ENCODE measurements at regions not wholly inside any gene's neighbourhood (a gene's known extent, or its start where the extent isn't known, plus 50 kb on each side); places are given as distances from the start of the nearest gene placed in this dataset.
"Not testable (repeated sequence)": the region's sequence is repeated elsewhere in the genome, so short reads cannot be mapped to it uniquely, and the experiment has no call there.

- no peak for DNase-seq (ENCODE audit: low spot score)
Observed at GRCh38 chr7:140283472-140283871, 106.7 kb upstream of the KDM7A start.

DNA sequence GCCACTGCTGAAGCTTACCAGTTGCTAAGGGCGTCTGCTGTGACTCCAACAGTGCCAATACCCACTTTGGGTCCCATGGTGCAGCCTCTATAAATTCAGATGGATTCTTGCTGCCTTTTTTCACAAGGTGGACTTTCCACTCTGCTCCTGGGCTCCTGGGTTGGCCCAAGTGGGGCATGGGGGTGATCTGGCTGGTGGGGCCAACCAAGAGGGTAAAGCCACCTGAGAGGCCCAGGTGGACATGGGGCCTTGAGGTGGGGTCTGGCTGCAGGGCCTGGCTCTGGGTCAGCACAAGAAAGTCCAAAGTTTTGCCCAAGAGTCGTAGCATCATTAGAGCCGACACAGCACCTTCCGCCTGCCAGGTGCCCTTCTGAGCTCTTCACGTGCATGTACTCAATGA is 105.2 kb upstream of the KDM7A start:
- DNase-seq (ENCODE audit: low spot score): no peak

- DNase-seq (ENCODE audit: low spot score): no peak
Observed at GRCh38 chr7:140281255-140281654, 104.5 kb upstream of the KDM7A start.

DNA sequence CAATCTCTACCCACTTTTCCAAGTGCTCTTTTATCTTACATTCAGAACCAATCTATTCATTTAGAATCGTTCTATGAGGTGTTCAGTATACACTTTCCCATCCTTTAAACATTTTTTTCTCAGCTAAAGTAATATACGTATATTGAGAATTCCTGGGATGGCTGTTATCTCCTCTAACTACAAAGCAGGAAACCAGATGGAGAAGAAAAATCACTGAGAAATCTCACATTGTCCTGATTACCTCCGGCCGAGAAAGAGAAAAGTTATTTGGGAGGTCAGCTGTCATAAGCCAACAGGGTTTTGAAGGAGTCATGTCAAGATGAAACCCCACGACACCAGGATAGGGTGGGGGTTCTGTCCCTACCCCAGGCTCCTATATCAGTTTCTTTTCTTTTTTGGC is 99.2 kb upstream of the KDM7A start:
- no peak for DNase-seq (ENCODE audit: low spot score)

- DNase-seq (ENCODE audit: low spot score): no peak
Observed at GRCh38 chr7:140275069-140275965, 98.5 kb upstream of the KDM7A start.

DNA sequence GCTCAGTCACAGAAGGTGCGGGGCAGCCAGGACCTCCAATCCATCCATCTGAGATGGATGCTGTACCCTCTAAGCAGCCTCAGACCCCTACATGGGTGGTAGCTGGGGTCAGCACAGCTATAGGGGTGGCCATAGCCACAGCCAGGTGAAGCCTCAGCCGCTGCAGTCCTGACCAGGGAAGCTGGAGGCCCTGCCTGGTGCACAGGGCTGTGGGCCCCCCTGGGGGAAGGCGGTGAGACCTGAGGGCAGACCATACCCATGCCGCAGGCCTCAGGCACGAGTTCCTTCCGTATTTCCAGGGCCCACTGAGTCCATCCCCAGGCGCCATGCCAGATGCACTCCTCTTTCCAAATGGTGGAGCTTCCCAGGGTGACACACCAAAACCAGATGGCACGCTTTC is 96.6 kb upstream of the KDM7A start:
- DNase-seq (ENCODE audit: low spot score): no peak

DNA sequence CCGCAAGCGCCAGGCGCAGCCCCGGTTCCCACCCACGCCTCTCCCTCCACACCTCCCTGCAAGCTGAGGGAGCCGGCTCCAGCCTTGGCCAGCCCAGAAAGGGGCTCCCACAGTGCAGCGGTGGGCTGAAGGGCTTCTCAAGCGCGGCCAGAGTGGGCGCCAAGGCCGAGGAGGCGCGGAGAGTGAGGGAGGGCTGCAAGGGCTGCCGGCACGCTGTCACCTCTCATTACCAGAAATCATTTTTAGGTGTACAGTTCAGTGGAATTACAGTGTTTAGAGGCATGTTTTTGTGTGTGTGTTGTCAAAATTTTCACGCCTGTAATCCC is 94.8 kb upstream of the KDM7A start:
- DNase-seq (ENCODE audit: low spot score): not testable (repeated sequence)

DNA sequence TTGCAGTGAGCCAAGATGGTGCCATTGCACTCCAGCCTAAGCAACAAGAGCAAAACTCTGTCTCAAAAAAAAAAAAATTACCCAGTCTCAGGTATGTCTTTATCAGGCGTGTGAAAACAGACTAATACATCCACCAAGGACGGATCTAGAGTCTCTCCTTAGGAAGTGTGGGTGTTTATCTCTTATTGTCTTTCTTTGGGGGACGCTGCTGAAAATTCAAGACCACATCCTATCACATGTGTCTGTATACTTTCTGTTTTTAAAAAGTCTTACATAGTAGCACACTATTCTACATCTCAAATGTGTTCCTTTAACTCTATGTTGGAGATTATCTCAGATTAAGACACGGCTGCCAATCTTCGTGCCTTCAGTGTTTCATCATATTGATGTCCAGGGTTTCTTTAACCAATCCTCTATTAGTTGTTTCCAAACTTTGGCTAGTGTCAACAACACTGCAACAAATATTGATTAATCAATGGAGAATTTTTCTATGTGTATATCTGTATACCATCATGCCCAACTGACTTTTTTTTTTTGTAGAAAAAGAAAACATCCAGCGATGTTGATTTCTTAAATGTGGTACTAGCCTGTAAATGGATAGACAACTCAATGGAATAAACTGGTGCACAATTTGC is 92.3 kb upstream of the KDM7A start:
- no peak for DNase-seq (ENCODE audit: low spot score)

- no peak for DNase-seq (ENCODE audit: low spot score)
Observed at GRCh38 chr7:140267381-140268226, 90.8 kb upstream of the KDM7A start.

- no peak for DNase-seq (ENCODE audit: low spot score)
Observed at GRCh38 chr7:140263277-140263676, 86.5 kb upstream of the KDM7A start.

DNA sequence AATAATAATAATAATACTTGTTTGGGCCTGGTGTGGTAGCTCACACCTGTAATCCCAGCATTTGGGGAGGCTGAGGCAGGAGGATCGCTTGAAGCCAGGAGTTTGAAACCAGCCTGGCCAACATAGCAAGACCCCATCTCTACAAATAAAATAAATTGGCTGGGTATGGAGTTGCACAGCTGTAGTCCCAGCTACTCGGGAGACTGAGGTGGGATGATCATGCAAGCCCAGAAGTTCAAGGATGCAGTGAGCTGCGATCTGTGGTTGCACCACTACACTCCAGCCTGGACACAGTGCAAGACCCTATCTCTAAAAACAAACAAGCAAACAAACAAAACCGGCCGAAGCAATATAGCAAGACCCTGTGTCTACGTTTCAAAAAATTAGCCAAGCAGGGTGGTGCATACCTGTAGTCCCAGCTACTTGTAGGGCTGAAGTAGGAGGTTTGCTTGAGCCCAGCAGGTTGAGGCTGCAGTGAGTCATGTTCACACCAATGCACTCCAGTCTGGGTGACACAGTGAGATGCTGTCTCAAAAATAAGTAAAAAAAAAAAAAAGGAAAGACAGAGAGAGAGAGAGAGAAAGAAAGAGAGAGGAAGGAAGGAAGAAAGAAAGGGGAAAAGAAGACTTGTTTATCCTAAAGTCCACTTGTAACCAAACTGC is 85.6 kb upstream of the KDM7A start:
- no peak for DNase-seq (ENCODE audit: low spot score)

GRCh38 chr7:140261522-140261921 is 84.7 kb upstream of the KDM7A start:
- DNase-seq (ENCODE audit: low spot score): no peak

DNA sequence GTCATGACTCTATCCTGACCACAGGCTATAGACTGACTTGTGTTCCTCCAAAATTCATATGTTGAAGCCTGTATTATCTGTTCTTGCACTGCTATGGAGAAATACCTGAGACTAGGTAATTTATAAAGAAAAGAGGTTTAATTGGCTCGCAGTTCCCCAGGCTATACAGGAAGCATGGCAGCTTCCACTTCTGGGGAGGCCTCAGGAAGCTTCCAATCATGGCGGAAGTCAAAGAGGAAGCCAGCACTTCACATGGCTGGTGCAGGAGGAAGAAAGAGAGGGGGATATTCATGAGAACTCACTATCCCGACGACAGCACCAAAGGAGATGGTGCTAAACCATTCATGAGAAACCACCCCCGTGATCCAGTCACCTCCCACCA is 84.3 kb upstream of the KDM7A start:
- no peak for DNase-seq (ENCODE audit: low spot score)

- no peak for DNase-seq (ENCODE audit: low spot score)
Observed at GRCh38 chr7:140260352-140261104, 83.7 kb upstream of the KDM7A start.

GRCh38 chr7:140257278-140257677 is 80.5 kb upstream of the KDM7A start:
- DNase-seq (ENCODE audit: low spot score): not testable (repeated sequence)

GRCh38 chr7:140254976-140255375 is 78.2 kb upstream of the KDM7A start:
- DNase-seq (ENCODE audit: low spot score): not testable (repeated sequence)

DNA sequence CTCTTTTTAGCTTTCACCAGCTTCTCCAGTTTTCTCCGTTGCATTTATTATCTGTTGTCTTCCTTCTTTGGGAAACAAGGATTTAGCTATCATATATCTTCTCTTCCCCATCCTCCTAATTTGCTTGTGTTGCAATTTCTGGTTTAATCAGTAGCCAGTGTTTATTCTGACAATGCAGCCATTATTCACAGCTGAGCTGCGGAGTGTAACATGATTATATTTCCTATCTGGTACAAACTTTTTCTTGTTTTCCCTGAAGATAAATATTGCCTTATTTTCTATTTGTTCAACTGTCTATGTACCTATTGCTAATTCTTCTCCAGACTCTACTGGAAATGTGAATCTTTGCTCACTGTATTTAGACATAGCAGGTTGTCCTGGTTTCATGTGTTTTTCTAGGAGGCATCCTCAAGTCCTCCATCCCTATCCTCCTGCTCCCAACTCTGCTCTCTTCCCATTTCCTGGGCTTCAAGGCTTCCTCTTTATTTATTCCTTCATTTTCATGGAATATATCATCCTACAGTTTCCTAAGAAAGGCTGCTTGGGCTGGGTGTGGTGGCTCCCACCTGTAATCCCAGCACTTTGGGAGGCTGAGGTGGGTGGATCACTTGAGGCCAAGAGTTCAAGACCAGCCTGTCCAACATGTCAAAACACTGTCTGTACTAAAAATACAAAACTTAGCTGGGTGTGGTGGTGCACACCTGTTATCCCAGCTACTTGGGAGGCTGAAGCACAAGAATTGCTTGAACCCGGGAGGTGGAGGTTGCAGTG is 72.4 kb upstream of the KDM7A start:
- DNase-seq (ENCODE audit: low spot score): no peak

DNA sequence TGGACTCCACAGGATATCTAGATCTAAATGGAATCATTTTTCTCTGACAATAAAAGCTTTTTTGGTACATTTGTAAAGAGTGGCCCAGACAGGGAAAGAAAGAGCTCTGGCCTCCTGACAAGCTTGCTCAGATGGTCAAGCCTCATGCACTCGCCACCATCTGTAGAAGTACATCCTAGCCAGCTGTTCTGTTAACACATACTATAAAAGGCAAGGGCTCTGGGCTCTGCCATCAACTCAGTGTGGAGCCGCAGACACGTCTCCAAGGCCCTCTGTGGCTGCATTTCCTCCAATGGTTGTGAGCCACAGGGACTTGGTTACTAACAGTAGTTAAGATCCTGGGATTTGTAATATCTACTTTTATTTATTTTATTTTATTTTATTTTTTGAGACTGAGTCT is 70.8 kb upstream of the KDM7A start:
- DNase-seq (ENCODE audit: low spot score): no peak

DNA sequence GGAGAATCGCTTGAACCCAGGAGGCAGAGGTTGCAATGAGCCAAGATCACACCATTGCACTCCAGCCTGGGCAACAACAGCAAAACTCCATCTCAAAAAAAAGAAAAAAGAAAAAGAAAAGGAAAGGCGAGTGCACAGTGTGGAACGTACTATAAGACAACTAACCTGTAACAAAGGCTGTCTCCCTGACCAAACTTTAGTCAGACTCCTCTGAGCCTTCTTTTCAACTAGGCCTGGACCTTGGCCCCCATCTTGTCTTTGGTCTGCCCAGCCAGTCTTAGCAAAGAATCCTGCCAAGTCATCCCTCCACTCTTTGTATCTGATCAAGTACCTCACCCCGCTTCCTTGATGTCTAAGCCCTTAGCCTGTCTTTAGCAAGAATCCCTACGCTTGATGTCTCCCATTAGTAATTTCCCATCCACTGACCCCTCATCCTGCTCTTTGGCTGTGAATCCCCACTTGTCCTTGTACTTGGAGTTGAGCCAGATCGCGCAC is 68.9 kb upstream of the KDM7A start:
- no peak for DNase-seq (ENCODE audit: low spot score)

Measured in RKO (cell line).